ENCODE measurements at regions not wholly inside any gene's neighbourhood (a gene's known extent, or its start where the extent isn't known, plus 50 kb on each side); places are given as distances from the start of the nearest gene placed in this dataset.

GRCh38 chr5:133882846-133883245 lies 85.6 kb downstream of the C5orf15 start:
- no peak for FAIRE-seq

GRCh38 chr5:133882389-133882695 lies 86.1 kb downstream of the C5orf15 start:
- FAIRE-seq (no peak), DNase-seq (ENCODE audit: extremely low spot score, insufficient read length, low read depth) (no peak)

More at GRCh38 chr5:133882846-133883245, 85.6 kb downstream of the C5orf15 start:
- DNase-seq (ENCODE audit: extremely low spot score, insufficient read length, low read depth): no peak

- no peak for FAIRE-seq
- no peak for DNase-seq (ENCODE audit: extremely low spot score, insufficient read length, low read depth)
Observed at GRCh38 chr5:133881576-133882388, 86.6 kb downstream of the C5orf15 start.

- FAIRE-seq (no peak), DNase-seq (ENCODE audit: extremely low spot score, insufficient read length, low read depth) (no peak)
Observed at GRCh38 chr5:133878236-133878555, 90.2 kb downstream of the C5orf15 start.

- no peak for DNase-seq (ENCODE audit: extremely low spot score, insufficient read length, low read depth)
- no peak for FAIRE-seq
Observed at GRCh38 chr5:133877351-133878235, 90.8 kb downstream of the C5orf15 start.

- FAIRE-seq (no peak), DNase-seq (ENCODE audit: extremely low spot score, insufficient read length, low read depth) (no peak)
Observed at GRCh38 chr5:133876266-133876665, 92.2 kb downstream of the C5orf15 start.

- no peak for FAIRE-seq
- DNase-seq (ENCODE audit: extremely low spot score, insufficient read length, low read depth): no peak
Observed at GRCh38 chr5:133875179-133875578, 93.2 kb downstream of the C5orf15 start.

- no peak for FAIRE-seq
- DNase-seq (ENCODE audit: extremely low spot score, insufficient read length, low read depth): no peak
Observed at GRCh38 chr5:133873449-133873848, 95.0 kb downstream of the C5orf15 start.

- DNase-seq (ENCODE audit: extremely low spot score, insufficient read length, low read depth) (no peak), FAIRE-seq (no peak)
Observed at GRCh38 chr5:133870661-133871060, 97.8 kb downstream of the C5orf15 start.

- DNase-seq (ENCODE audit: extremely low spot score, insufficient read length, low read depth) (no peak), FAIRE-seq (no peak)
Observed at GRCh38 chr5:133869519-133870335, 98.7 kb downstream of the C5orf15 start.

- DNase-seq (ENCODE audit: extremely low spot score, insufficient read length, low read depth): no peak
- FAIRE-seq: peak; percentile 92
Observed at GRCh38 chr5:133868946-133869518, 99.4 kb downstream of the C5orf15 start.

- no peak for FAIRE-seq
Observed at GRCh38 chr5:133867851-133868545, 100.4 kb downstream of the C5orf15 start.

GRCh38 chr5:133867341-133867740 lies 101.1 kb downstream of the C5orf15 start:
- no peak for DNase-seq (ENCODE audit: extremely low spot score, insufficient read length, low read depth)
- FAIRE-seq: no peak

More at GRCh38 chr5:133867851-133868545, 100.4 kb downstream of the C5orf15 start:
- no peak for DNase-seq (ENCODE audit: extremely low spot score, insufficient read length, low read depth)

GRCh38 chr5:133866903-133867245 lies 101.6 kb downstream of the C5orf15 start:
- FAIRE-seq (no peak), DNase-seq (ENCODE audit: extremely low spot score, insufficient read length, low read depth) (no peak)

GRCh38 chr5:133866160-133866902 lies 102.1 kb downstream of the C5orf15 start:
- no peak for DNase-seq (ENCODE audit: extremely low spot score, insufficient read length, low read depth)
- no peak for FAIRE-seq

GRCh38 chr5:133865113-133865512 lies 103.3 kb downstream of the C5orf15 start:
- FAIRE-seq: no peak
- no peak for DNase-seq (ENCODE audit: extremely low spot score, insufficient read length, low read depth)

GRCh38 chr5:133864711-133865110 lies 103.7 kb downstream of the C5orf15 start:
- DNase-seq (ENCODE audit: extremely low spot score, insufficient read length, low read depth) (no peak), FAIRE-seq (no peak)

GRCh38 chr5:133863857-133864585 lies 104.4 kb downstream of the C5orf15 start:
- no peak for FAIRE-seq

More at GRCh38 chr5:133863857-133864585, 104.4 kb downstream of the C5orf15 start:
- DNase-seq (ENCODE audit: extremely low spot score, insufficient read length, low read depth): no peak
